B cell (primary cell): ENCODE measurements at regions not wholly inside any gene's neighbourhood (a gene's known extent, or its start where the extent isn't known, plus 50 kb on each side); places are given as distances from the start of the nearest gene placed in this dataset.

Experiments
- EZH2 ChIP-seq: IDR thresholded peaks from 2 replicates; pipeline ENCODE4 v1.6.1; 2012; ENCODE audit warnings: borderline replicate concordance, low read depth, mild to moderate bottlenecking, moderate library complexity, low read length; ENCODE audit not compliant: insufficient read depth, poor library complexity, severe bottlenecking
- TF ChIP-seq, protein P1 (sequence below): fragments of 200-600 bp; IDR thresholded peaks from one replicate; pipeline ENCODE4 v1.8.0; 2022; ENCODE audit warnings: antibody characterized with exemption, mild to moderate bottlenecking

DNA sequence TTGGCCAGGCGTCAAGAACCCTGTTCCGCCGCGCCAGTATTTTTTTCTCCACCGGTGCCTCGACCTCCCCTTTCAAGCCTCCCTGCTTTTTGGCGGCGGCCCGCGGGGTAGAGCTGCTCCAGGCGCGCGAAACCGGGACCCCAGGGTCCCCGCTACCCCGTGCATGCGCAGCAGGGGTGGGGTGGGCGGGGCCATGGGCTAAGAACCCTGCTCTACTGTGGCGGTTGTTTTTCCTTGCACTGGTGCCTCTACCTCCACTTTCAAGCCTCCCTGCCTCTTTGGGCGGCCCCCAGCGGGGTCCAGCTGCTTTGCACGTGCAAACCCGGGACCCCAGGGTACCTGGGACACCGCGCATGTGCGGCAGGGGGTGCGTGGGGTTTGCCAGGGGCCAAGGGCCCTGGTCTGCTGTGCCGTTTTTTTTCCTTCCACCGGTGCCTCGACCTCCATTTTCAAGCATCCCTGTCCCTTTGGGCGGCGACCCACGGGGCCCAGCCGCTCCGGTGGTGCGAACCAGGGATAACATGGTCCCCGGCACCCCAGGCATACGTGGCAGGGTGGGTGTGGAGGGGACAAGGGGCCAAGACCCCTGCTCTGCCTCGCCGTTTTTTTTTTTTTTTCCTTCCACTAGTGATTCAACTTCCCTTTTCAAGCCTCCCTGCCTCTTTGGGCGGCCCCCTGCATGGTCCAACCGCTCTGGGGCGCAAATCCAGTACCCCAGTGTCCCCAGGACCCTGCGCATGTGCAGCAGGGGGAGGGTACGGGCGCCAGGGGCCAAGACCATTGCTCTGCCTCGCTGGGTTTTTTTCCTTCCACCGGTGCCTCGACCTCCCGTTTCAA is 326.8 kb downstream of the ALG10 start:
- TF ChIP-seq, protein P1, sequence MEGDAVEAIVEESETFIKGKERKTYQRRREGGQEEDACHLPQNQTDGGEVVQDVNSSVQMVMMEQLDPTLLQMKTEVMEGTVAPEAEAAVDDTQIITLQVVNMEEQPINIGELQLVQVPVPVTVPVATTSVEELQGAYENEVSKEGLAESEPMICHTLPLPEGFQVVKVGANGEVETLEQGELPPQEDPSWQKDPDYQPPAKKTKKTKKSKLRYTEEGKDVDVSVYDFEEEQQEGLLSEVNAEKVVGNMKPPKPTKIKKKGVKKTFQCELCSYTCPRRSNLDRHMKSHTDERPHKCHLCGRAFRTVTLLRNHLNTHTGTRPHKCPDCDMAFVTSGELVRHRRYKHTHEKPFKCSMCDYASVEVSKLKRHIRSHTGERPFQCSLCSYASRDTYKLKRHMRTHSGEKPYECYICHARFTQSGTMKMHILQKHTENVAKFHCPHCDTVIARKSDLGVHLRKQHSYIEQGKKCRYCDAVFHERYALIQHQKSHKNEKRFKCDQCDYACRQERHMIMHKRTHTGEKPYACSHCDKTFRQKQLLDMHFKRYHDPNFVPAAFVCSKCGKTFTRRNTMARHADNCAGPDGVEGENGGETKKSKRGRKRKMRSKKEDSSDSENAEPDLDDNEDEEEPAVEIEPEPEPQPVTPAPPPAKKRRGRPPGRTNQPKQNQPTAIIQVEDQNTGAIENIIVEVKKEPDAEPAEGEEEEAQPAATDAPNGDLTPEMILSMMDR = no peak
- no peak for TF ChIP-seq EZH2
